PC-9 (cell line): ENCODE measurements at regions not wholly inside any gene's neighbourhood (a gene's known extent, or its start where the extent isn't known, plus 50 kb on each side); places are given as distances from the start of the nearest gene placed in this dataset.

Source experiments
- BruUV-seq: library from RNA; stranded (reverse); fragments of 400-500 nt; replicated peaks from 2 replicates; lab custom pipeline; 2021; lab: Mats Ljungman, UMichigan
- CTCF ChIA-PET: fragments of 300-600 bp; sonication (Branson Sonifier 250); formaldehyde crosslinking; loops from one replicate; lab custom pipeline; 2022; ENCODE audit warnings: antibody characterized with exemption; lab: Charles Lee
- POLR2A ChIA-PET: fragments of 300-600 bp; sonication (Branson Sonifier 250); formaldehyde crosslinking; loops from one replicate; lab custom pipeline; 2022; ENCODE audit warnings: antibody characterized with exemption; ENCODE audit not compliant: unreplicated experiment; lab: Charles Lee
- DNase-seq, 2 experiments: peaks; one replicate each; pipeline versions ENCODE4 v3.0.0 to v3.0.0-alpha.2; 2015 to 2022; ENCODE audit warnings: mixed read lengths in 1 of 2
- H2AFZ ChIP-seq: fragments of 200-600 bp; sonication (generic); 2 replicates; pipeline ENCODE4 v1.8.1; 2017; ENCODE audit warnings: antibody characterized with exemption
- H3F3A ChIP-seq: fragments of 200-600 bp; sonication (generic); 2 replicates; pipeline ENCODE4 v1.8.1; 2017; ENCODE audit warnings: antibody characterized with exemption, mild to moderate bottlenecking, low read depth; ENCODE audit not compliant: insufficient read depth
- H3K27ac ChIP-seq: fragments of 200-600 bp; sonication (generic); 2 replicates; pipeline ENCODE4 v1.6.1; 2016; ENCODE audit warnings: mixed run types
- H3K27me3 ChIP-seq: fragments of 200-600 bp; sonication (generic); 2 replicates; pipeline ENCODE4 v1.6.1; 2016; ENCODE audit warnings: low read depth, mixed run types; ENCODE audit not compliant: insufficient read depth
- H3K36me3 ChIP-seq: fragments of 200-600 bp; sonication (generic); 2 replicates; pipeline ENCODE4 v1.6.1; 2016; ENCODE audit warnings: low read depth, mixed run types
- H3K4me1 ChIP-seq: fragments of 200-600 bp; sonication (generic); replicated peaks from 2 replicates; pipeline ENCODE4 v1.6.1; 2016; ENCODE audit warnings: mixed run types; ENCODE audit not compliant: insufficient read depth
- H3K4me2 ChIP-seq: fragments of 200-600 bp; sonication (generic); 2 replicates; pipeline ENCODE4 v1.6.1; 2017; ENCODE audit warnings: mixed run types
- H3K4me3 ChIP-seq: fragments of 200-600 bp; sonication (generic); 2 replicates; pipeline ENCODE4 v1.6.1; 2016; ENCODE audit warnings: mixed run types
- H3K79me2 ChIP-seq: fragments of 200-600 bp; sonication (generic); 2 replicates; pipeline ENCODE4 v1.6.1; 2017; ENCODE audit warnings: low read depth, mixed run types
- H3K9me2 ChIP-seq: fragments of 200-600 bp; sonication (generic); 2 replicates; pipeline ENCODE4 v1.8.1; 2017; ENCODE audit warnings: mild to moderate bottlenecking; ENCODE audit not compliant: insufficient read depth
- H3K9me3 ChIP-seq: fragments of 200-600 bp; sonication (generic); 2 replicates; pipeline ENCODE4 v1.8.1; 2016; ENCODE audit warnings: low read depth; ENCODE audit not compliant: insufficient read depth
- H4K20me1 ChIP-seq: fragments of 200-600 bp; sonication (generic); 2 replicates; pipeline ENCODE4 v1.8.1; 2017; ENCODE audit not compliant: insufficient read depth
- EZH2 ChIP-seq: fragments of 200-600 bp; sonication (generic); IDR thresholded peaks from 2 replicates; pipeline ENCODE4 v1.8.0; 2017; ENCODE audit warnings: antibody characterized with exemption, low read depth
- intact Hi-C: fragments of 100-400 bp; cut with micrococcal nuclease; formaldehyde crosslinking; loops from one replicate; pipeline ENCODE4 v1.10.0; 2022; ENCODE audit not compliant: unreplicated experiment
- TF ChIP-seq, protein P1 (sequence below): fragments of 200-600 bp; sonication (generic); conservative IDR thresholded peaks from 2 replicates; pipeline ENCODE4 v1.6.1; 2017; ENCODE audit warnings: mixed run types, antibody characterized with exemption, mild to moderate bottlenecking, moderate library complexity

DNA sequence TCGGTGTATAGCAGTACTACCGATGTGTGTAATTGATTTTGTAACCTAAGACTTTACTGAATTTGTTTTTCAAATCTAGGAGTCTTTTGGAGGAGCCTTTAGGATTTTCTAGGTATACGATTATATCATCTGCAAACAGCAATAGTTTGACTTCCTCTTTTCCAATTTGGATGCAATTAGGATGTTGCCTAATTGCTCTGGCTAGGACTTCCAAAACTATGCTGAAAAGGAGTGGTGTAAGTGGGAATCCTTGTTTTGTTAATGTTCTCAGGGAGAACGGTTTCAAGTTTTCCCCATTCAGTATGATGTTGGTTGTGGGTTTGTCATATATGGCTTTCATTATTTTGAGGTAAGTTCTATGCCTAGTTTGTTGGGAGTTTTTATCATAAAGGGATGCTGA is 171.6 kb upstream of the PDE3A start:
- Histone ChIP-seq H3K27ac (no peak overlapping the region), H3K4me2 (no peak overlapping the region), H3K9me2 (no peaks in the 10 kb centered on the region; the same call in 1 of the 2 replicates), H4K20me1 (no peaks in the 10 kb centered on the region), H3K27me3 (no peaks in the 10 kb centered on the region), H3F3A (no peaks in the 10 kb centered on the region), H3K36me3 (no peaks in the 10 kb centered on the region), H3K4me1 (no peaks in the 10 kb centered on the region), H3K79me2 (no peaks in the 10 kb centered on the region), H3K9me3 (no peaks in the 10 kb centered on the region), H2AFZ (no peak overlapping the region), H3K4me3 (no peak overlapping the region)
- no peak for TF ChIP-seq EZH2
- no TSS peak for BruUV-seq
- ChIA-PET POLR2A (no interaction called here), CTCF (no interaction called here)
- intact Hi-C loops, result no loop called here
- no peak for DNase-seq

DNA sequence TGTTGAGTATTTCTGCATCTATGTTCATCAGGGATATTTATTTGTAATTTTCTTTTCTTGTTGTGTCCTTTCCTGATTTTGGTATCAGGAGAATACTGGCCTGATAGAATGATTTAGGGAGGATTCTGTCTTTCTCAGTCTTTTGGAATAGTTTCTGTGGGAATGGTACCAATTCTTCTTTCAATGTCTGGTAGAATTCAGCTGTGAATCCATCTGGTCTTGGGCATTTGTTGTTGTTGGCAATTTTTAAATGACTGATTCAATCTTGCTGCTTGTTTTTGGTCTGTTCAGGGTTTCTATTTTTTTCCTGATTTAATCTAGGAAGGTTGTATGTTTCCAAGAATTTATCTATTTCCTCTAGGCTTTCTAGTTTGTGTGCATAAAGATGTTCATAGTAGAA is 170.9 kb upstream of the PDE3A start:
- intact Hi-C loops, result no loop called here
- Histone ChIP-seq H3K79me2 (no peaks in the 10 kb centered on the region), H3K27ac (no peak overlapping the region), H3K9me2 (no peaks in the 10 kb centered on the region; the same call in 1 of the 2 replicates), H3F3A (no peaks in the 10 kb centered on the region), H3K4me2 (no peak overlapping the region), H4K20me1 (no peaks in the 10 kb centered on the region), H2AFZ (no peak overlapping the region), H3K27me3 (no peaks in the 10 kb centered on the region), H3K36me3 (no peaks in the 10 kb centered on the region), H3K9me3 (no peaks in the 10 kb centered on the region), H3K4me3 (no peak overlapping the region), H3K4me1 (no peaks in the 10 kb centered on the region)
- TF ChIP-seq, protein P1, sequence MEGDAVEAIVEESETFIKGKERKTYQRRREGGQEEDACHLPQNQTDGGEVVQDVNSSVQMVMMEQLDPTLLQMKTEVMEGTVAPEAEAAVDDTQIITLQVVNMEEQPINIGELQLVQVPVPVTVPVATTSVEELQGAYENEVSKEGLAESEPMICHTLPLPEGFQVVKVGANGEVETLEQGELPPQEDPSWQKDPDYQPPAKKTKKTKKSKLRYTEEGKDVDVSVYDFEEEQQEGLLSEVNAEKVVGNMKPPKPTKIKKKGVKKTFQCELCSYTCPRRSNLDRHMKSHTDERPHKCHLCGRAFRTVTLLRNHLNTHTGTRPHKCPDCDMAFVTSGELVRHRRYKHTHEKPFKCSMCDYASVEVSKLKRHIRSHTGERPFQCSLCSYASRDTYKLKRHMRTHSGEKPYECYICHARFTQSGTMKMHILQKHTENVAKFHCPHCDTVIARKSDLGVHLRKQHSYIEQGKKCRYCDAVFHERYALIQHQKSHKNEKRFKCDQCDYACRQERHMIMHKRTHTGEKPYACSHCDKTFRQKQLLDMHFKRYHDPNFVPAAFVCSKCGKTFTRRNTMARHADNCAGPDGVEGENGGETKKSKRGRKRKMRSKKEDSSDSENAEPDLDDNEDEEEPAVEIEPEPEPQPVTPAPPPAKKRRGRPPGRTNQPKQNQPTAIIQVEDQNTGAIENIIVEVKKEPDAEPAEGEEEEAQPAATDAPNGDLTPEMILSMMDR, result no peak
- ChIA-PET POLR2A (no interaction called here), CTCF (no interaction called here)
- BruUV-seq, result no TSS peak
- DNase-seq, result no peak

DNA sequence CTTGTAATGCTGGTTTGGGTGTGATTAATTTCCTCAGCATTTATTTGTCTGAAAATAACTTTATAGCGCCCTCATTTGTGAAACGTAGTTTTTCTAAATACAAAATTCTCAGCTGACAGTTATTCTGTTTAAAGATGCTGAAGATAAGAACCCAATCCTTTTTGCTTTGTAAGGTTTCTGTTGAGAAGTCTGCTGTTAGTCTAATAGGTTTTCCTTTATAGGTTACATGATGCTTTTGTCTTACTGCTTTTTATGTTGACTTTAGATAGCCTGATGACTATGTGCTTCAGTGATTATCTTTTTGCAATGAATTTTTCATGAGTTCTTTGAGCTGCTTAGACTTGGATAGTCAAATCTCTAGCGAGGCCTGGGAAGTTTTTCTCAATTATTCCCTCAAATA is 168.6 kb upstream of the PDE3A start:
- Histone ChIP-seq H3K9me3 (no peaks in the 10 kb centered on the region), H3K9me2 (no peaks in the 10 kb centered on the region; the same call in 1 of the 2 replicates), H3K27ac (no peak overlapping the region), H4K20me1 (no peaks in the 10 kb centered on the region), H2AFZ (no peak overlapping the region), H3F3A (no peaks in the 10 kb centered on the region), H3K79me2 (no peaks in the 10 kb centered on the region), H3K36me3 (no peaks in the 10 kb centered on the region), H3K27me3 (no peaks in the 10 kb centered on the region), H3K4me3 (no peak overlapping the region), H3K4me2 (no peak overlapping the region), H3K4me1 (no peaks in the 10 kb centered on the region)
- BruUV-seq, result no TSS peak
- DNase-seq, result no peak
- CTCF ChIA-PET, result no interaction called here
- POLR2A ChIA-PET, result no interaction called here
- TF ChIP-seq, protein P1, result no peak
- TF ChIP-seq EZH2, result no peak
- intact Hi-C loops, result no loop called here

DNA sequence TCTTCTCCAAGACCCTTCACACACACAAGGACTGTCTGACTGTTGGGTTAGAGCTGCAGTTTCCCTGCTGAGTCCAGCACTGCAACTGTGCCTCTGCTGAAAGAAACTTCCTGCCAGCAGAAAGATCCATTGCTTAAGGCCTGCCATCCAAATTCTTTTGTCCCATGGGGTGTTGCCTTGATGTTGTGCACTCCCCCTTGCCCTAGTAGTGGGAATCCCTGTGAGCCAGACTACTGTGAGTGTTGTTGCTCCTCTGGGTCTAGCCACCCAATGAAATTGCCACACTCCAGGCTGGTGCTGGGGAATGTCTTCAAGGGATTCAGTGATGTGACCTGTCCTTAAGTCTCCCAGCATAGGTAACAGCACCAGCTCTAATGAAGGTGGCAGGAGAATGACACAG is 166.6 kb upstream of the PDE3A start:
- no peak for DNase-seq
- Histone ChIP-seq H3K27me3 (no peaks in the 10 kb centered on the region), H3K4me3 (no peak overlapping the region), H3K4me2 (no peak overlapping the region), H3K36me3 (no peaks in the 10 kb centered on the region), H3K9me2 (no peaks in the 10 kb centered on the region; the same call in 1 of the 2 replicates), H3K27ac (no peak overlapping the region), H3K79me2 (no peaks in the 10 kb centered on the region), H4K20me1 (no peaks in the 10 kb centered on the region), H3K4me1 (no peaks in the 10 kb centered on the region), H2AFZ (no peak overlapping the region), H3K9me3 (no peaks in the 10 kb centered on the region), H3F3A (no peaks in the 10 kb centered on the region)
- ChIA-PET POLR2A (no interaction called here), CTCF (no interaction called here)
- TF ChIP-seq, protein P1, result no peak
- no peak for TF ChIP-seq EZH2
- intact Hi-C loops, result no loop called here
- BruUV-seq, result no TSS peak
